ENCODE measurements at regions not wholly inside any gene's neighbourhood (a gene's known extent, or its start where the extent isn't known, plus 50 kb on each side); places are given as distances from the start of the nearest gene placed in this dataset.

GRCh38 chr2:128969374-128969773 lies 650.7 kb upstream of the HS6ST1 start:
- BruUV-seq (replicated peaks), result no TSS peak
- CTCF ChIA-PET, result no interaction called here
- H3K9me2 ChIP-seq (ENCODE audit: insufficient read depth), result no peaks in the 10 kb centered on the region
- no peak overlapping the region for H3K27ac ChIP-seq
- POLR2A ChIA-PET (ENCODE audit: unreplicated experiment), result no interaction called here
- H3K4me3 ChIP-seq, result no peak overlapping the region
- no peaks in the 10 kb centered on the region for H4K20me1 ChIP-seq (ENCODE audit: insufficient read depth)
- TF ChIP-seq CTCF (conservative IDR thresholded peaks at IDR 0.05) (no peak), EZH2 (IDR thresholded peaks at IDR 0.05; ENCODE audit: low read depth) (no peak)
- H3K4me1 ChIP-seq (replicated peaks; ENCODE audit: insufficient read depth), result no peaks in the 10 kb centered on the region
- intact Hi-C loops (cut with micrococcal nuclease; ENCODE audit: unreplicated experiment), result no loop called here
- H2AFZ ChIP-seq, result no peak overlapping the region
- no peak for DNase-seq
- H3K9me3 ChIP-seq (ENCODE audit: insufficient read depth, low read depth), result no peaks in the 10 kb centered on the region
- H3K27me3 ChIP-seq (ENCODE audit: insufficient read depth, low read depth), result 0 out of 2 replicates have a peak, but pooled peaks cover 9% of the 10 kb centered on the region
- H3K36me3 ChIP-seq (ENCODE audit: low read depth), result no peaks in the 10 kb centered on the region
- H3K4me2 ChIP-seq, result no peak overlapping the region
- H3K79me2 ChIP-seq (ENCODE audit: low read depth), result no peaks in the 10 kb centered on the region
- H3F3A ChIP-seq (ENCODE audit: insufficient read depth, low read depth), result no peaks in the 10 kb centered on the region

GRCh38 chr2:128970332-128971116 lies 651.9 kb upstream of the HS6ST1 start:
- Histone ChIP-seq H4K20me1 (ENCODE audit: insufficient read depth) (no peaks in the 10 kb centered on the region), H3K27me3 (ENCODE audit: insufficient read depth, low read depth) (0 out of 2 replicates have a peak, but pooled peaks cover 9% of the 10 kb centered on the region), H3K36me3 (ENCODE audit: low read depth) (no peaks in the 10 kb centered on the region), H3K4me1 (replicated peaks; ENCODE audit: insufficient read depth) (no peaks in the 10 kb centered on the region), H3K9me2 (ENCODE audit: insufficient read depth) (no peaks in the 10 kb centered on the region), H2AFZ (no peak overlapping the region), H3K4me3 (no peak overlapping the region), H3K27ac (no peak overlapping the region), H3K9me3 (ENCODE audit: insufficient read depth, low read depth) (no peaks in the 10 kb centered on the region), H3K4me2 (no peak overlapping the region), H3F3A (ENCODE audit: insufficient read depth, low read depth) (no peaks in the 10 kb centered on the region), H3K79me2 (ENCODE audit: low read depth) (no peaks in the 10 kb centered on the region)
- CTCF ChIA-PET, result no interaction called here
- POLR2A ChIA-PET (ENCODE audit: unreplicated experiment), result no interaction called here
- DNase-seq, result no peak
- TF ChIP-seq CTCF (conservative IDR thresholded peaks at IDR 0.05) (no peak), EZH2 (IDR thresholded peaks at IDR 0.05; ENCODE audit: low read depth) (no peak)
- intact Hi-C loops (cut with micrococcal nuclease; ENCODE audit: unreplicated experiment), result no loop called here
- BruUV-seq (replicated peaks), result no TSS peak

- TF ChIP-seq CTCF (conservative IDR thresholded peaks at IDR 0.05), result no peak
- no peak for TF ChIP-seq EZH2 (IDR thresholded peaks at IDR 0.05; ENCODE audit: low read depth)
Observed at GRCh38 chr2:128973566-128973965, 654.9 kb upstream of the HS6ST1 start.

More at GRCh38 chr2:128973566-128973965, 654.9 kb upstream of the HS6ST1 start:
- no peak overlapping the region for H3K27ac ChIP-seq
- no peak overlapping the region for H3K4me3 ChIP-seq
- H3K9me2 ChIP-seq (ENCODE audit: insufficient read depth), result no peaks in the 10 kb centered on the region
- no peak overlapping the region for H2AFZ ChIP-seq
- no peaks in the 10 kb centered on the region for H3K36me3 ChIP-seq (ENCODE audit: low read depth)
- DNase-seq, result no peak
- intact Hi-C loops (cut with micrococcal nuclease; ENCODE audit: unreplicated experiment), result no loop called here
- no peaks in the 10 kb centered on the region for H3K9me3 ChIP-seq (ENCODE audit: insufficient read depth, low read depth)
- no peaks in the 10 kb centered on the region for H3F3A ChIP-seq (ENCODE audit: insufficient read depth, low read depth)
- ChIA-PET CTCF (no interaction called here), POLR2A (ENCODE audit: unreplicated experiment) (no interaction called here)
- no peaks in the 10 kb centered on the region for H3K79me2 ChIP-seq (ENCODE audit: low read depth)
- no peaks in the 10 kb centered on the region for H3K4me1 ChIP-seq (replicated peaks; ENCODE audit: insufficient read depth)
- no peak overlapping the region for H3K4me2 ChIP-seq
- BruUV-seq (replicated peaks), result no TSS peak
- H3K27me3 ChIP-seq (ENCODE audit: insufficient read depth, low read depth), result peaks cover 16% of the 10 kb centered on the region; the same call in 1 of the 2 replicates
- H4K20me1 ChIP-seq (ENCODE audit: insufficient read depth), result no peaks in the 10 kb centered on the region
